ENCODE measurements at regions not wholly inside any gene's neighbourhood (a gene's known extent, or its start where the extent isn't known, plus 50 kb on each side); places are given as distances from the start of the nearest gene placed in this dataset.

DNA sequence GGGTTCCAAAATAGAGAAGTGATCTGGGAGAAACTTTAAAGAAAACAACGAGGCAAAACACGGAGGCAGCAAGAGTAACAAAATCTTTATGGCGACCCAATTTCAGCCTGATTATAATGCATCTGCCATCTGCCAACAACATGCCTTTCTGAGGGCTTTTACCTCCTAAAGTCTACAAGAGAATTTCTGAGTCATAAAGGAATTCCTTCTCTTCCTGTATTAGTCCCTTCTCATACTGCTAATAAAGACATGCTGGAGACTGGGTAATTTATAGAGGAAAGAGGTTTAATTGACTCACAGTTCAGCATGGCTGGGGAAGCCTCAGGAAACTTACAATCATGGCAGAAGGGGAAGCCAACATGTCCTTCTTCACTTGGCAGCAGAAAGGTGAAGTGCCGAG, 226.6 kb downstream of the HACE1 start:
- Histone ChIP-seq H3K27me3 (ENCODE audit: control insufficient read depth in 1 of 2, insufficient read depth in 2 of 2, low read length in 2 of 2) (no peaks in the 10 kb centered on the region), H2AFZ (ENCODE audit: low read length) (no peak overlapping the region), H3K79me2 (ENCODE audit: insufficient read depth, low read length) (no peaks in the 10 kb centered on the region), H3K9ac (ENCODE audit: insufficient read depth, low read depth, low read length) (no peak overlapping the region), H3K4me2 (ENCODE audit: low read depth, low read length) (no peak overlapping the region), H3K36me3 (replicated peaks in 1 of 2; ENCODE audit: control insufficient read depth in 1 of 2, insufficient read depth in 2 of 2, low read length in 2 of 2) (no peaks in the 10 kb centered on the region), H3K4me3 (replicated peaks in 1 of 3; ENCODE audit: insufficient read depth in 1 of 3, low read depth in 2 of 3, low read length in 3 of 3) (no peak overlapping the region), H3K4me1 (ENCODE audit: insufficient read depth, low read length) (no peaks in the 10 kb centered on the region), H3K9me3 (ENCODE audit: low read length) (no peaks in the 10 kb centered on the region), H3K27ac (ENCODE audit: extremely low read length, insufficient read depth, low read length) (no peak overlapping the region), H4K20me1 (ENCODE audit: insufficient read depth, low read length) (no peaks in the 10 kb centered on the region)
- intact Hi-C loops (cut with micrococcal nuclease; ENCODE audit: unreplicated experiment) (no loop called here), in situ Hi-C loops (cut with HindIII; ENCODE audit: extremely low pct_ligation_motif_present, low pct_unique_long_range_greater_than_20kb) (no loop called here)
- POLR2A ChIA-PET = no interaction called here
- BruUV-seq (replicated peaks) = no TSS peak
- DNase-seq (ENCODE audit: low spot score) (no peak), ATAC-seq (no peak), FAIRE-seq (no peak)
- CTCF ChIA-PET (ENCODE audit: low intra/inter-chr PET ratio, low total read pairs) = no interaction called here
- 23% methylated on average over 4 of the region's 4 CpGs for WGBS (ENCODE audit: low lambda C conversion rate)
- TF ChIP-seq NFKB2 (CRISPR knock-in tag; IDR thresholded peaks at IDR 0.05; ENCODE audit: borderline replicate concordance) = no peak
- no peak for TF ChIP-seq ZNF292 (CRISPR knock-in tag; IDR thresholded peaks at IDR 0.05; ENCODE audit: borderline replicate concordance, low read depth)
- TF ChIP-seq, protein P1, sequence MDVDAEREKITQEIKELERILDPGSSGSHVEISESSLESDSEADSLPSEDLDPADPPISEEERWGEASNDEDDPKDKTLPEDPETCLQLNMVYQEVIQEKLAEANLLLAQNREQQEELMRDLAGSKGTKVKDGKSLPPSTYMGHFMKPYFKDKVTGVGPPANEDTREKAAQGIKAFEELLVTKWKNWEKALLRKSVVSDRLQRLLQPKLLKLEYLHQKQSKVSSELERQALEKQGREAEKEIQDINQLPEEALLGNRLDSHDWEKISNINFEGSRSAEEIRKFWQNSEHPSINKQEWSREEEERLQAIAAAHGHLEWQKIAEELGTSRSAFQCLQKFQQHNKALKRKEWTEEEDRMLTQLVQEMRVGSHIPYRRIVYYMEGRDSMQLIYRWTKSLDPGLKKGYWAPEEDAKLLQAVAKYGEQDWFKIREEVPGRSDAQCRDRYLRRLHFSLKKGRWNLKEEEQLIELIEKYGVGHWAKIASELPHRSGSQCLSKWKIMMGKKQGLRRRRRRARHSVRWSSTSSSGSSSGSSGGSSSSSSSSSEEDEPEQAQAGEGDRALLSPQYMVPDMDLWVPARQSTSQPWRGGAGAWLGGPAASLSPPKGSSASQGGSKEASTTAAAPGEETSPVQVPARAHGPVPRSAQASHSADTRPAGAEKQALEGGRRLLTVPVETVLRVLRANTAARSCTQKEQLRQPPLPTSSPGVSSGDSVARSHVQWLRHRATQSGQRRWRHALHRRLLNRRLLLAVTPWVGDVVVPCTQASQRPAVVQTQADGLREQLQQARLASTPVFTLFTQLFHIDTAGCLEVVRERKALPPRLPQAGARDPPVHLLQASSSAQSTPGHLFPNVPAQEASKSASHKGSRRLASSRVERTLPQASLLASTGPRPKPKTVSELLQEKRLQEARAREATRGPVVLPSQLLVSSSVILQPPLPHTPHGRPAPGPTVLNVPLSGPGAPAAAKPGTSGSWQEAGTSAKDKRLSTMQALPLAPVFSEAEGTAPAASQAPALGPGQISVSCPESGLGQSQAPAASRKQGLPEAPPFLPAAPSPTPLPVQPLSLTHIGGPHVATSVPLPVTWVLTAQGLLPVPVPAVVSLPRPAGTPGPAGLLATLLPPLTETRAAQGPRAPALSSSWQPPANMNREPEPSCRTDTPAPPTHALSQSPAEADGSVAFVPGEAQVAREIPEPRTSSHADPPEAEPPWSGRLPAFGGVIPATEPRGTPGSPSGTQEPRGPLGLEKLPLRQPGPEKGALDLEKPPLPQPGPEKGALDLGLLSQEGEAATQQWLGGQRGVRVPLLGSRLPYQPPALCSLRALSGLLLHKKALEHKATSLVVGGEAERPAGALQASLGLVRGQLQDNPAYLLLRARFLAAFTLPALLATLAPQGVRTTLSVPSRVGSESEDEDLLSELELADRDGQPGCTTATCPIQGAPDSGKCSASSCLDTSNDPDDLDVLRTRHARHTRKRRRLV (CRISPR knock-in tag; IDR thresholded peaks at IDR 0.05) = no peak
- TF ChIP-seq NBN (conservative IDR thresholded peaks at IDR 0.05) = no peak
- TF ChIP-seq, protein P2, sequence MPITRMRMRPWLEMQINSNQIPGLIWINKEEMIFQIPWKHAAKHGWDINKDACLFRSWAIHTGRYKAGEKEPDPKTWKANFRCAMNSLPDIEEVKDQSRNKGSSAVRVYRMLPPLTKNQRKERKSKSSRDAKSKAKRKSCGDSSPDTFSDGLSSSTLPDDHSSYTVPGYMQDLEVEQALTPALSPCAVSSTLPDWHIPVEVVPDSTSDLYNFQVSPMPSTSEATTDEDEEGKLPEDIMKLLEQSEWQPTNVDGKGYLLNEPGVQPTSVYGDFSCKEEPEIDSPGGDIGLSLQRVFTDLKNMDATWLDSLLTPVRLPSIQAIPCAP (CRISPR knock-in tag; IDR thresholded peaks at IDR 0.05; ENCODE audit: low read depth) = no peak
- TF ChIP-seq ZNF615 (CRISPR knock-in tag; IDR thresholded peaks at IDR 0.05; ENCODE audit: borderline replicate concordance) = no peak
- no peak for TF ChIP-seq HDAC6 (IDR thresholded peaks at IDR 0.05; ENCODE audit: low read depth, low read length)
- no peak for TF ChIP-seq SP2 (CRISPR knock-in tag; IDR thresholded peaks at IDR 0.05)
- TF ChIP-seq, protein P3, sequence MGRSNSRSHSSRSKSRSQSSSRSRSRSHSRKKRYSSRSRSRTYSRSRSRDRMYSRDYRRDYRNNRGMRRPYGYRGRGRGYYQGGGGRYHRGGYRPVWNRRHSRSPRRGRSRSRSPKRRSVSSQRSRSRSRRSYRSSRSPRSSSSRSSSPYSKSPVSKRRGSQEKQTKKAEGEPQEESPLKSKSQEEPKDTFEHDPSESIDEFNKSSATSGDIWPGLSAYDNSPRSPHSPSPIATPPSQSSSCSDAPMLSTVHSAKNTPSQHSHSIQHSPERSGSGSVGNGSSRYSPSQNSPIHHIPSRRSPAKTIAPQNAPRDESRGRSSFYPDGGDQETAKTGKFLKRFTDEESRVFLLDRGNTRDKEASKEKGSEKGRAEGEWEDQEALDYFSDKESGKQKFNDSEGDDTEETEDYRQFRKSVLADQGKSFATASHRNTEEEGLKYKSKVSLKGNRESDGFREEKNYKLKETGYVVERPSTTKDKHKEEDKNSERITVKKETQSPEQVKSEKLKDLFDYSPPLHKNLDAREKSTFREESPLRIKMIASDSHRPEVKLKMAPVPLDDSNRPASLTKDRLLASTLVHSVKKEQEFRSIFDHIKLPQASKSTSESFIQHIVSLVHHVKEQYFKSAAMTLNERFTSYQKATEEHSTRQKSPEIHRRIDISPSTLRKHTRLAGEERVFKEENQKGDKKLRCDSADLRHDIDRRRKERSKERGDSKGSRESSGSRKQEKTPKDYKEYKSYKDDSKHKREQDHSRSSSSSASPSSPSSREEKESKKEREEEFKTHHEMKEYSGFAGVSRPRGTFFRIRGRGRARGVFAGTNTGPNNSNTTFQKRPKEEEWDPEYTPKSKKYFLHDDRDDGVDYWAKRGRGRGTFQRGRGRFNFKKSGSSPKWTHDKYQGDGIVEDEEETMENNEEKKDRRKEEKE (IDR thresholded peaks at IDR 0.05) = no peak
- no peak for TF ChIP-seq ATF7-NPFF (CRISPR knock-in tag; IDR thresholded peaks at IDR 0.05; ENCODE audit: low read depth)
- TF ChIP-seq, protein P4, sequence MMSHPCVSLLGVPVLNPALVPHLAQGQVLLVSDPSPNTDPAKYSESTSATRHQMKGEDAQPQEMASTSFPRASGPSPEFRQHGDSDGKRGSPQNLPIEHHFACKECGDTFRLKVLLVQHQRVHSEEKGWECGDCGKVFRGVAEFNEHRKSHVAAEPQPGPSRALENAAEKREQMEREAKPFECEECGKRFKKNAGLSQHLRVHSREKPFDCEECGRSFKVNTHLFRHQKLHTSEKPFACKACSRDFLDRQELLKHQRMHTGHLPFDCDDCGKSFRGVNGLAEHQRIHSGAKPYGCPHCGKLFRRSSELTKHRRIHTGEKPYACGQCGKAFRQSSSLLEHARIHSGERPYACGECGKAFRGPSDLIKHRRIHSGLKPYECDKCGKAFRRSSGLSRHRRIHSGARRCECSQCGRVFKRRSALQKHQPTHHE (CRISPR knock-in tag; IDR thresholded peaks at IDR 0.05; ENCODE audit: borderline replicate concordance) = no peak
- TF ChIP-seq NR2F2 (IDR thresholded peaks at IDR 0.05; ENCODE audit: borderline replicate concordance, low read depth) = no peak
- no peak for TF ChIP-seq ISX (CRISPR knock-in tag; conservative IDR thresholded peaks at IDR 0.05)
- TF ChIP-seq ZNF570 (CRISPR knock-in tag; IDR thresholded peaks at IDR 0.05; ENCODE audit: borderline replicate concordance) = no peak

Data from HepG2 (cell line).